GM18508 (cell line): ENCODE measurements at regions not wholly inside any gene's neighbourhood (a gene's known extent, or its start where the extent isn't known, plus 50 kb on each side); places are given as distances from the start of the nearest gene placed in this dataset.

ENCODE experiments used
- ATAC-seq: cut with Tn5 transposase; IDR thresholded peaks from one replicate; pipeline ENCODE4 v1.9.1; 2021; ENCODE audit warnings: moderate number of reproducible peaks; ENCODE audit not compliant: insufficient read depth, unreplicated experiment

DNA sequence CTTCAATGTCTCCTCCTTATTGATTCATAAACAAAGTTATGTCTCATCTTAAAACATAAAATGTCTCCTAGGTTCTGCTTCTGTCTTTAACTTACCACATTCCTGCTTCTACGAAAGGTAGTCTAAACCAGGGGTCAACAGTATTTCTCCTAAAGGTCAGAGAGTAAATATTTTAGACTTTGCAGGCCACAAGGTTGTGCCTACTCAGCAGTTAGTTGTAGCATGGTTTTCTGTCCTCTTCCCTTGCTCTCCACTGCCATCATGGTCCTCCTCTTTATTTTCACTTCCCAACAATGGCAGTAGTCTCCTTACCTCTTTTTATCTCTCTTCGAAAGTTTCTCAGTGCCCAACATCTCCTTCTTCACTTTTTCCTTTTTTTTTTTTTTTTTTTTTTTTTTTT, 68.3 kb upstream of the LRP1B start:
- no peak for ATAC-seq

GRCh38 chr2:142190805-142191204, 60.0 kb upstream of the LRP1B start:
- ATAC-seq: no peak

GRCh38 chr2:142189501-142189900, 58.7 kb upstream of the LRP1B start:
- no peak for ATAC-seq

DNA sequence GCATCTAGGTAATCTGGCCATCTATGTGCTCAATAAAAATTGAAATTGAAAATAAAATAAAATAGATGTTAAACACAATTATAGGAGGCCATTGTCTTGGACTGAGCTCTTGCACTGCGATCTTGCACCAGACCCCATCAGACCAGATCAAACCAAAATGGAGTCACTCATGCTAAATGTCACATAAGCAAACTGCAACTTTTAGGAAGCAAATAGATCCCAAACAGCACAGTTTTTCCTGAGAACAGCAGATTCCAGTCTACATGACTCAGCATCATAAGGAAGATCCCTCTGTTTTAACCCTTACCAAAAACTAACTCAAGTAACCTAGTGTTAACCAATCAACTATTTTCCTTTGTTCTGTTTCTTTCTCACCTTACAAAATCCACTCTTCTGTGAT, 57.7 kb upstream of the LRP1B start:
- ATAC-seq: no peak

GRCh38 chr2:142180820-142181533, 50.2 kb upstream of the LRP1B start:
- ATAC-seq: no peak
